GM12878 (cell line): ENCODE measurements at regions not wholly inside any gene's neighbourhood (a gene's known extent, or its start where the extent isn't known, plus 50 kb on each side); places are given as distances from the start of the nearest gene placed in this dataset.

Experiments
- ATAC-seq: fragments of 200-7000 bp; cut with Tn5 transposase; 3 replicates; pipeline ENCODE4 v1.9.1; 2020; ENCODE audit warnings: mild to moderate bottlenecking, moderate library complexity
- BruUV-seq: library from RNA; stranded (reverse); fragments of 400-500 nt; replicated peaks from 2 replicates; lab custom pipeline; 2021; lab: Mats Ljungman, UMichigan
- CTCF ChIA-PET: fragments of 300-600 bp; sonication (Branson Sonifier 250); formaldehyde crosslinking; extraction: SDS; loops from one replicate; lab custom pipeline; 2021; ENCODE audit warnings: inconsistent platforms; lab: Yijun Ruan, JAX
- POLR2A ChIA-PET: fragments of 350-600 bp; formaldehyde crosslinking; extraction: SDS; loops from one replicate; lab custom pipeline; 2021; ENCODE audit warnings: inconsistent platforms; lab: Charles Lee
- RAD21 ChIA-PET: fragments of 300-600 bp; sonication (Branson Sonifier 250); formaldehyde crosslinking; loops from one replicate; lab custom pipeline; 2023; ENCODE audit warnings: antibody characterized with exemption; ENCODE audit not compliant: unreplicated experiment; lab: Charles Lee
- SMC1A ChIA-PET: fragments of 300-600 bp; sonication (Branson Sonifier 250); formaldehyde crosslinking; loops from one replicate; lab custom pipeline; 2023; ENCODE audit not compliant: unreplicated experiment, uncharacterized antibody; lab: Charles Lee
- DNase-seq: peaks from one replicate; pipeline ENCODE4 v3.0.0-alpha.2; 2011; ENCODE audit warnings: low read depth, low spot score
- FAIRE-seq: peaks from 3 replicates; lab custom pipeline; 2011; peaks lifted over from hg19 to GRCh38; lab: Jason Lieb, UNC
- H2AFZ ChIP-seq: 2 replicates; pipeline ENCODE4 v1.6.0; 2011; ENCODE audit warnings: low read depth, low read length, control low read depth; ENCODE audit not compliant: control insufficient read depth
- H3K27ac ChIP-seq: 2 replicates; pipeline ENCODE4 v1.5.1; 2011; ENCODE audit warnings: control low read depth; ENCODE audit not compliant: control insufficient read depth, insufficient read depth
- H3K27me3 ChIP-seq, 2 experiments: replicated peaks in 1 of 2; 2 replicates each; pipeline versions ENCODE4 v1.6.0 to v1.6.1; 2011; ENCODE audit warnings: low read length in 1 of 2; ENCODE audit not compliant: control insufficient read depth in 2 of 2, insufficient read depth in 2 of 2
- H3K36me3 ChIP-seq, 2 experiments: 2 replicates each; pipeline ENCODE4 v1.5.1; 2011; ENCODE audit warnings: low read length in 1 of 2; ENCODE audit not compliant: control insufficient read depth in 2 of 2, insufficient read depth in 2 of 2
- H3K4me1 ChIP-seq: 2 replicates; pipeline ENCODE4 v1.6.1; 2011; ENCODE audit warnings: mild to moderate bottlenecking, low read length, moderate library complexity, mixed read lengths; ENCODE audit not compliant: control insufficient read depth, insufficient read depth
- H3K4me2 ChIP-seq: 2 replicates; pipeline ENCODE4 v1.6.0; 2011; ENCODE audit warnings: control low read depth; ENCODE audit not compliant: control insufficient read depth, insufficient read depth
- H3K4me3 ChIP-seq: fragments of 200-600 bp; sonication (generic); 2 replicates; pipeline ENCODE4 v1.5.1; 2016
- H3K79me2 ChIP-seq: 2 replicates; pipeline ENCODE4 v1.6.0; 2011; ENCODE audit warnings: low read length; ENCODE audit not compliant: control insufficient read depth, insufficient read depth
- H3K9ac ChIP-seq: 2 replicates; pipeline ENCODE4 v1.8.0; 2011; ENCODE audit warnings: low read length, control low read depth, mixed read lengths; ENCODE audit not compliant: control insufficient read depth, insufficient read depth
- H3K9me3 ChIP-seq: replicated peaks from 3 replicates; pipeline ENCODE4 v1.5.1; 2011; ENCODE audit warnings: mild to moderate bottlenecking, low read length; ENCODE audit not compliant: control insufficient read depth, insufficient read depth
- H4K20me1 ChIP-seq: 2 replicates; pipeline ENCODE4 v1.6.0; 2011; ENCODE audit not compliant: control insufficient read depth, insufficient read depth
- ATF2 ChIP-seq: IDR thresholded peaks from 2 replicates; pipeline ENCODE4 v1.6.1; 2012; ENCODE audit warnings: low read length, inconsistent platforms
- ATF7 ChIP-seq: fragments of 450-650 bp; IDR thresholded peaks from 2 replicates; pipeline ENCODE4 v1.6.1; 2016; ENCODE audit warnings: low read depth, mild to moderate bottlenecking
- CHD4 ChIP-seq: fragments of 200-600 bp; sonication (generic); IDR thresholded peaks from 2 replicates; pipeline ENCODE4 v1.6.1; 2016; ENCODE audit warnings: mild to moderate bottlenecking
- CREB1 ChIP-seq: IDR thresholded peaks from 2 replicates; pipeline ENCODE4 v1.6.1; 2012; ENCODE audit warnings: low read depth, mild to moderate bottlenecking, inconsistent platforms
- CTCF ChIP-seq, 3 experiments: IDR thresholded peaks in 2 of 3; conservative IDR thresholded peaks in 1 of 3; 2 replicates each; pipeline ENCODE4 v1.5.1; 2011; ENCODE audit warnings: low read depth in 3 of 3, low read length in 3 of 3, mild to moderate bottlenecking in 3 of 3, control low read depth in 2 of 3, moderate library complexity in 2 of 3, inconsistent platforms in 1 of 3, mixed read lengths in 1 of 3; ENCODE audit not compliant: control insufficient read depth in 2 of 3, insufficient read depth in 1 of 3; ENCODE audit errors: extremely low read depth in 1 of 3
- DPF2 ChIP-seq: fragments of 450-650 bp; IDR thresholded peaks from 2 replicates; pipeline ENCODE4 v1.6.1; 2017; ENCODE audit warnings: mild to moderate bottlenecking
- E2F4 ChIP-seq: IDR thresholded peaks from 2 replicates; pipeline ENCODE4 v1.6.1; 2012; ENCODE audit warnings: low read depth, low read length, improper control_type of control experiment
- HCFC1 ChIP-seq: fragments of 150-350 bp; IDR thresholded peaks from 2 replicates; pipeline ENCODE4 v1.6.1; 2014; ENCODE audit warnings: low read length
- HDAC2 ChIP-seq: fragments of 200-600 bp; sonication (generic); IDR thresholded peaks from 2 replicates; pipeline ENCODE4 v1.6.1; 2017
- PAX8 ChIP-seq: fragments of 450-650 bp; IDR thresholded peaks from 2 replicates; pipeline ENCODE4 v1.6.1; 2017; ENCODE audit warnings: mild to moderate bottlenecking, moderate library complexity
- PML ChIP-seq: IDR thresholded peaks from 2 replicates; pipeline ENCODE4 v1.6.1; 2012; ENCODE audit warnings: low read length, inconsistent platforms
- PRDM15 ChIP-seq: fragments of 450-650 bp; formaldehyde crosslinking; IDR thresholded peaks from 2 replicates; pipeline ENCODE4 v1.4.0; 2020; ENCODE audit warnings: mild to moderate bottlenecking, moderate library complexity
- RBBP5 ChIP-seq: fragments of 200-600 bp; sonication (generic); conservative IDR thresholded peaks from 2 replicates; pipeline ENCODE4 v1.6.1; 2016
- SIN3A ChIP-seq: IDR thresholded peaks from 2 replicates; pipeline ENCODE4 v1.6.1; 2012; ENCODE audit warnings: low read depth, low read length, improper control_type of control experiment
- SMAD1 ChIP-seq: fragments of 450-650 bp; IDR thresholded peaks from 2 replicates; pipeline ENCODE4 v1.6.1; 2018; ENCODE audit warnings: mild to moderate bottlenecking, low read depth; ENCODE audit not compliant: partially characterized antibody
- SMAD5 ChIP-seq: IDR thresholded peaks from 2 replicates; pipeline ENCODE4 v1.6.1; 2016; ENCODE audit warnings: antibody characterized with exemption, low read depth
- SRF ChIP-seq, 2 experiments: IDR thresholded peaks; 2 replicates each; pipeline ENCODE4 v1.6.1; 2011; ENCODE audit warnings: low read depth in 2 of 2, low read length in 2 of 2, mild to moderate bottlenecking in 1 of 2, moderate library complexity in 1 of 2
- ZNF207 ChIP-seq: fragments of 450-650 bp; IDR thresholded peaks from 2 replicates; pipeline ENCODE4 v1.6.1; 2014; ENCODE audit warnings: antibody characterized with exemption, mild to moderate bottlenecking, borderline replicate concordance
- ZNF274 ChIP-seq: IDR thresholded peaks from one replicate; pipeline ENCODE4 v1.8.0; 2011; ENCODE audit not compliant: insufficient read length, insufficient read depth
- WGBS: methylation state at CpG from one replicate; pipeline ENCODE4 v1.1.6; 2016; ENCODE audit warnings: low lambda C conversion rate; ENCODE audit not compliant: insufficient replicate concordance, insufficient coverage; ENCODE audit errors: missing lambda C conversion rate; 5-methylcytosine and 5-hydroxymethylcytosine counted together
- in situ Hi-C: fragments of 300-500 bp; cut with MboI; formaldehyde crosslinking; loops from 9 replicates; pipeline ENCODE4 v1.14.3; 2018; ENCODE audit warnings: mixed read lengths
- intact Hi-C: fragments of 100-400 bp; cut with micrococcal nuclease; formaldehyde crosslinking; loops from one replicate; pipeline ENCODE4 v1.14.2; 2022; ENCODE audit not compliant: unreplicated experiment

GRCh38 chr1:232310541-232310940, 319.4 kb downstream of the SIPA1L2 start:
- Histone ChIP-seq H3K27me3 (no peaks in the 10 kb centered on the region; a peak in 1 of 4 replicates), H3K4me3 (no peak overlapping the region), H3K4me2 (no peak overlapping the region), H3K36me3 (no peaks in the 10 kb centered on the region)
- CTCF ChIA-PET, result no interaction called here
- no peak for TF ChIP-seq PAX8
- TF ChIP-seq ATF7, result no peak
- TF ChIP-seq SIN3A, result no peak
- TF ChIP-seq SRF (IDR thresholded peaks at IDR 0.05; ENCODE audit: low read depth in 2 of 2, low read length in 2 of 2), result no peak
- TF ChIP-seq HCFC1, result no peak
- no peak for TF ChIP-seq PRDM15 (CRISPR knock-in tag)
- no peak for TF ChIP-seq PML
- TF ChIP-seq RBBP5, result no peak
- no peak for TF ChIP-seq CTCF (IDR thresholded peaks at IDR 0.05 in 2 of 3, conservative IDR thresholded peaks at IDR 0.05 in 1 of 3; ENCODE audit: control insufficient read depth in 2 of 3, extremely low read depth in 1 of 3, insufficient read depth in 1 of 3, low read depth in 3 of 3, low read length in 3 of 3)
- no peak for TF ChIP-seq ZNF274
- no peak for TF ChIP-seq CREB1
- TF ChIP-seq SMAD5, result no peak
- no peak for TF ChIP-seq HDAC2
- no peak for TF ChIP-seq ZNF207
- no peak for TF ChIP-seq SMAD1
- no peak for TF ChIP-seq DPF2
- TF ChIP-seq CHD4, result no peak
- TF ChIP-seq E2F4, result no peak
- TF ChIP-seq ATF2, result no peak
- TF ChIP-seq, all 136 proteins: peak for 0
- intact Hi-C loops, result no loop called here
- ATAC-seq, result no peak
- Histone ChIP-seq H3K4me1 (no peaks in the 10 kb centered on the region), H4K20me1 (no peaks in the 10 kb centered on the region), H2AFZ (no peak overlapping the region), H3K9me3 (no peaks in the 10 kb centered on the region), H3K79me2 (no peaks in the 10 kb centered on the region), H3K27ac (no peak overlapping the region), H3K9ac (no peak overlapping the region)
- BruUV-seq, result no TSS peak
- no peak for DNase-seq
- WGBS, result 14% methylated on average over 5 of the region's 5 CpGs
- POLR2A ChIA-PET, result no interaction called here
- in situ Hi-C loops, result no loop called here
- no peak for FAIRE-seq
- RAD21 ChIA-PET, result no interaction called here
- SMC1A ChIA-PET, result no interaction called here
